Sigmoid colon (tissue), 3 donors: ENCODE measurements at regions not wholly inside any gene's neighbourhood (a gene's known extent, or its start where the extent isn't known, plus 50 kb on each side); places are given as distances from the start of the nearest gene placed in this dataset.

Experiments
- POLR2A ChIP-seq, 2 donors: fragments of 450-650 bp; IDR thresholded peaks; one replicate each; pipeline ENCODE4 v1.6.1; 2016; ENCODE audit warnings: antibody characterized with exemption in 2 of 2, mild to moderate bottlenecking in 2 of 2, moderate library complexity in 2 of 2
- TF ChIP-seq, protein P1 (sequence below), 4 experiments: fragments of 450-650 bp in 3 of 4; fragments of 200-600 bp in 1 of 4; IDR thresholded peaks; one replicate each; pipeline ENCODE4 v1.5.1; 2016 to 2019; ENCODE audit warnings: antibody characterized with exemption in 4 of 4, mild to moderate bottlenecking in 3 of 4, moderate library complexity in 2 of 4

DNA sequence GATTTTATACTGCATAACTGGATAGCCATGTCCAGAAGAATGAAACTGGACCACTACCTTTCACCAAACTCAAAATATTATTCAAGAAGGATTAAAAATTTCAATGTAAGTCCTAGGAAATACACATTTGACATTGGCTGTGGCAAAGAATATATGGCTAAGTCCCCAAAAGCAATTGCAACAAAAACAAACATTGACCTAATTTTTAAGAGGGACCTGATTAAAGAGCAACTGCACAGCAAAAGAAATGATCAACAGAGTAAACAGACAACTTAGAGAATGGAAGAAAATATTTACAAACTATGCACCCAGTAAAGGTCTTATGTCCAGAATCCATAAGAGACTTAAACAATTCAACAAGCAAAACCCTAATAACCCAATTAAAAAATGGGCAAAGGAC, 1313.0 kb upstream of the GBE1 start:
- TF ChIP-seq, protein P1, sequence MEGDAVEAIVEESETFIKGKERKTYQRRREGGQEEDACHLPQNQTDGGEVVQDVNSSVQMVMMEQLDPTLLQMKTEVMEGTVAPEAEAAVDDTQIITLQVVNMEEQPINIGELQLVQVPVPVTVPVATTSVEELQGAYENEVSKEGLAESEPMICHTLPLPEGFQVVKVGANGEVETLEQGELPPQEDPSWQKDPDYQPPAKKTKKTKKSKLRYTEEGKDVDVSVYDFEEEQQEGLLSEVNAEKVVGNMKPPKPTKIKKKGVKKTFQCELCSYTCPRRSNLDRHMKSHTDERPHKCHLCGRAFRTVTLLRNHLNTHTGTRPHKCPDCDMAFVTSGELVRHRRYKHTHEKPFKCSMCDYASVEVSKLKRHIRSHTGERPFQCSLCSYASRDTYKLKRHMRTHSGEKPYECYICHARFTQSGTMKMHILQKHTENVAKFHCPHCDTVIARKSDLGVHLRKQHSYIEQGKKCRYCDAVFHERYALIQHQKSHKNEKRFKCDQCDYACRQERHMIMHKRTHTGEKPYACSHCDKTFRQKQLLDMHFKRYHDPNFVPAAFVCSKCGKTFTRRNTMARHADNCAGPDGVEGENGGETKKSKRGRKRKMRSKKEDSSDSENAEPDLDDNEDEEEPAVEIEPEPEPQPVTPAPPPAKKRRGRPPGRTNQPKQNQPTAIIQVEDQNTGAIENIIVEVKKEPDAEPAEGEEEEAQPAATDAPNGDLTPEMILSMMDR (IDR thresholded peaks at IDR 0.05) = no peak
- no peak for TF ChIP-seq POLR2A (IDR thresholded peaks at IDR 0.05)
